ENCODE measurements at regions not wholly inside any gene's neighbourhood (a gene's known extent, or its start where the extent isn't known, plus 50 kb on each side); places are given as distances from the start of the nearest gene placed in this dataset.

DNA sequence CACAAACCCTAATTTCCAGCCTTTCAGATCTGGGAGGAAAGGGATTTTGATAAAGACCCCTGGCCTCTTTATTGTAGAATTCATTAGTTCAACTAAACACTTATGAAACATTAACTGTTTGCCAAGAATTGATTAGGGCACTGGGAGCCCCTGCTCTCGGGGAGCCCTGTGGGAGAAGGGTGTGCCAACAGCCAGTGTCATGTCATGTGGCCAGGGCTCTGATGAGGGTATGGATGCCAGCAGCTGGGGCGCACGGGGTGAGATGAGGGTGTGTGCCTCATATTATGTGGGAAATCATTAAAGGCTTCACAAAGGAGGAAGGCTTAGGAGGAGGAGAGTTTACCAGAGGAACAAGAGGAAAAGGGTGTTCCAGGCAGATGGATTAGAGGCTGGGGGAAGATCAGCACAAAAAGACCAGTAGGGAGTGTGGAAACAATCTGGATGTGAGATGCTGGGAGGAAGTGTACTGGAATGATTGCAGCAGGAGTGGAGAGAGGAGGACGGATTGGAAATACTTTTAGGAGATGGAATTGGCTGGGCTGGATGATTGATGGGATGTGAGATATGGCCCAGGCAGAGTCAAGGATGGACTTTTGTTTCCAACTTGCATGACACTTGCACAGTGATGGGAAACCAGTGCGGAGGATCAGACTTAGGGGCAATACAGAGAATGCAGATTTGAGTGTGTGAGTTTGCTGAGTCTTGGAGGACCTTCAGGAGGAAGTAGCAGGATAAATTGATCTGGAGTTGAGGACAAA lies 137.8 kb downstream of the CSNK2A3 start:
- H3K9me3 ChIP-seq, result no peaks in the 10 kb centered on the region
- H3K27me3 ChIP-seq, result no peaks in the 10 kb centered on the region
- no peaks in the 10 kb centered on the region for H3K36me3 ChIP-seq
- no peak for DNase-seq (ENCODE audit: low spot score in 2 of 2)
- H3K4me3 ChIP-seq, result no peak overlapping the region
- TF ChIP-seq, protein P1, sequence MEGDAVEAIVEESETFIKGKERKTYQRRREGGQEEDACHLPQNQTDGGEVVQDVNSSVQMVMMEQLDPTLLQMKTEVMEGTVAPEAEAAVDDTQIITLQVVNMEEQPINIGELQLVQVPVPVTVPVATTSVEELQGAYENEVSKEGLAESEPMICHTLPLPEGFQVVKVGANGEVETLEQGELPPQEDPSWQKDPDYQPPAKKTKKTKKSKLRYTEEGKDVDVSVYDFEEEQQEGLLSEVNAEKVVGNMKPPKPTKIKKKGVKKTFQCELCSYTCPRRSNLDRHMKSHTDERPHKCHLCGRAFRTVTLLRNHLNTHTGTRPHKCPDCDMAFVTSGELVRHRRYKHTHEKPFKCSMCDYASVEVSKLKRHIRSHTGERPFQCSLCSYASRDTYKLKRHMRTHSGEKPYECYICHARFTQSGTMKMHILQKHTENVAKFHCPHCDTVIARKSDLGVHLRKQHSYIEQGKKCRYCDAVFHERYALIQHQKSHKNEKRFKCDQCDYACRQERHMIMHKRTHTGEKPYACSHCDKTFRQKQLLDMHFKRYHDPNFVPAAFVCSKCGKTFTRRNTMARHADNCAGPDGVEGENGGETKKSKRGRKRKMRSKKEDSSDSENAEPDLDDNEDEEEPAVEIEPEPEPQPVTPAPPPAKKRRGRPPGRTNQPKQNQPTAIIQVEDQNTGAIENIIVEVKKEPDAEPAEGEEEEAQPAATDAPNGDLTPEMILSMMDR (IDR thresholded peaks at IDR 0.05), result no peak
- H3K27ac ChIP-seq, result no peak overlapping the region
- intact Hi-C loops (cut with DNase I), result loop anchor here (10.0 kb wide), 1 partner anchor 50 kb away; no protein-coding TSS in a partner anchor
- peaks cover 0 to 33% of the 10 kb centered on the region in 2 donors for H3K4me1 ChIP-seq

DNA sequence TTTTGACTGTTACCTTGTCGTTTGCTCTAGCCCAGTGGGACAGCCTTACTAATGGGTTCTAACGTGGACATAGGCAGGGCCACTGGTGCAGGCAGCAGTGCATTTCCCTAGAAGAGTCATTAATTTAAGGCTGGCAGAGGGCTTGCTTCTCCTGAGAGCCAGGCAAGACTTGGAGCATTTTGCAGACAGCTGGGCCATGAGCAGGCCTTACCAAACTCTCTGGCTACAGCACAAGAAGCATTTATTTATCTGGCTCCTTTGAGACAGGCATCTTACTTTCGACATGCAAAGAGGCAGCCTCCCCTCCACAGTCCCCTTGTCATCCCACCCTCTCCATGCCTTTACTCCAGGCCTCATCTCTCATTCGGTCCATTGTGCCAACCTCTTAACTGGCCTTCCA lies 139.9 kb downstream of the CSNK2A3 start:
- Histone ChIP-seq H3K27me3 (no peaks in the 10 kb centered on the region), H3K9me3 (no peaks in the 10 kb centered on the region), H3K4me1 (peaks cover 0 to 30% of the 10 kb centered on the region in 2 donors), H3K27ac (peak overlapping the region; percentile 21 to 34), H3K4me3 (no peak overlapping the region), H3K36me3 (no peaks in the 10 kb centered on the region)
- TF ChIP-seq, protein P1 (IDR thresholded peaks at IDR 0.05), result no peak
- intact Hi-C loops (cut with DNase I), result loop anchor here (10.0 kb wide), 1 partner anchor 48 kb away; no protein-coding TSS in a partner anchor
- no peak for DNase-seq (ENCODE audit: low spot score in 2 of 2)

DNA sequence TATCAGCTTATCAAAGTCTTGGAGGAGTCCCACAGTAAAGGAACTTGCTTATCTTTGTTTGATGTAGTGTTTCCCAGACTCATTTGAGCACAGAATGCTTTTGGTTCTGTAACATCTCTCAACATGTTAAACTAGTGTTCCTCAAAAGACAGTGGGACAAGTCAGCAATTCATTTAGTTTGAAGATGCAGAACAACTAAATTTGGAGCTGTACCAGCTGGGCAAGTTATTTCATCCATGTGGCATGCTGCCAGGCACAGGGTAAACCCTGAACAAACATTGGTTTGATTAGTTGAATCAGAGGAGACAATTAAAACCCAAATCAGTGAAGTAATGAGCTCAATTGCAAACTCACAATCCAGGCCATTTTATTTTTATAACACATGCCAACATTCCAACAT lies 141.2 kb downstream of the CSNK2A3 start:
- intact Hi-C loops (cut with DNase I), result loop anchor here (10.0 kb wide), 1 partner anchor 47 kb away; no protein-coding TSS in a partner anchor
- Histone ChIP-seq H3K9me3 (no peaks in the 10 kb centered on the region), H3K36me3 (no peaks in the 10 kb centered on the region), H3K4me3 (no peak overlapping the region), H3K27ac (no peak overlapping the region), H3K4me1 (peaks cover 0 to 30% of the 10 kb centered on the region in 2 donors), H3K27me3 (no peaks in the 10 kb centered on the region)
- TF ChIP-seq, protein P1 (IDR thresholded peaks at IDR 0.05), result no peak
- no peak for DNase-seq (ENCODE audit: low spot score in 2 of 2)

DNA sequence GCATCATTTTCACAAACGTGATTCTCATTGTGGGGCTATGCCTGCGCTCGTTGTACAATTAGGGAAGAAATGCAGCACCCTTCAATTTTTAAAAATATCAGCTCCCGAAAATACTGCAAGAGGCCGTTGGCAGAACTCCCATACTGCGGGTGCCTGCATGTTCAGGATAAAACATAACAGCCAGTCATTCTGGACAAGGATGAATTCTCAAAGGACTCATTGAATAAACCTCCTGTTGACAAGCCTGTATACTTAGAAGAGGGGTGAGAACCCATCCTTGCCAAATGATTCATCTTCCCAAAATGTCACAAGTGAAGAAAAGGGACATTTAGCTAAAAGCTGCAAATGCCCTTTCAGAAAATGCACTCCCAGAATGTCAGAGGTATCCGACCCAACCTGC lies 141.9 kb downstream of the CSNK2A3 start:
- TF ChIP-seq, protein P1 (IDR thresholded peaks at IDR 0.05), result no peak
- intact Hi-C loops (cut with DNase I), result loop anchor here (10.0 kb wide), 1 partner anchor 46 kb away; no protein-coding TSS in a partner anchor
- Histone ChIP-seq H3K27me3 (no peaks in the 10 kb centered on the region), H3K9me3 (no peaks in the 10 kb centered on the region), H3K4me1 (peaks cover 0 to 30% of the 10 kb centered on the region in 2 donors), H3K36me3 (no peaks in the 10 kb centered on the region), H3K27ac (no peak overlapping the region), H3K4me3 (no peak overlapping the region)
- DNase-seq (ENCODE audit: low spot score in 2 of 2), result no peak

DNA sequence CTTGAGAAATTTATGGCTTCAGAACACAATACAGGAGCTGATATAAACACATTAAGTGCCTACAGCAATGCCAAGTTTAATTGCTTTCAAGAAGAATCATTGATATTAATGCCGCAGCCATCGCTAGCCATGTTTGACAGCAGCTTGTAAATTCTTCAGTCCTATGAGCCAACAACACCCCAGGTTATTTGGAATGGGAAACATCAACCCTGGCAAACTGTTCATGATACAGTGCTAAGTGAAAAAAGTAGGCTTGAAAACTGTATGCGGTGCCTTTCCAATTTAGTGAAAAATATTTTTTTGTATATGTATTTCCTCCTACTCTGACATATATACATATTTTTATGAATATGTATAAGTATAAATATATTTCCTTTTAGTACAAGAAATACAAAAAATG lies 142.6 kb downstream of the CSNK2A3 start:
- no peak for DNase-seq (ENCODE audit: low spot score in 2 of 2)
- intact Hi-C loops (cut with DNase I), result loop anchor here (10.0 kb wide), 1 partner anchor 46 kb away; no protein-coding TSS in a partner anchor
- no peaks in the 10 kb centered on the region for H3K27me3 ChIP-seq
- no peaks in the 10 kb centered on the region for H3K36me3 ChIP-seq
- H3K4me1 ChIP-seq, result peaks cover 0 to 30% of the 10 kb centered on the region in 2 donors
- no peak overlapping the region for H3K27ac ChIP-seq
- no peak overlapping the region for H3K4me3 ChIP-seq
- H3K9me3 ChIP-seq, result no peaks in the 10 kb centered on the region
- TF ChIP-seq, protein P1 (IDR thresholded peaks at IDR 0.05), result no peak
